Esophagus squamous epithelium (tissue), 4 donors: ENCODE measurements at regions not wholly inside any gene's neighbourhood (a gene's known extent, or its start where the extent isn't known, plus 50 kb on each side); places are given as distances from the start of the nearest gene placed in this dataset.

Source experiments
- CTCF ChIP-seq, 6 experiments: fragments of 450-650 bp in 4 of 6; fragments of 200-600 bp in 2 of 6; sonication (generic) in 2 of 6; IDR thresholded peaks; one replicate each; pipeline ENCODE4 v1.5.1; 2016 to 2019; ENCODE audit warnings: antibody characterized with exemption in 6 of 6, mild to moderate bottlenecking in 4 of 6, moderate library complexity in 4 of 6
- POLR2A ChIP-seq, 4 donors: fragments of 450-650 bp; IDR thresholded peaks; one replicate each; pipeline ENCODE4 v1.6.1; 2017; ENCODE audit warnings: antibody characterized with exemption in 4 of 4, mild to moderate bottlenecking in 4 of 4, moderate library complexity in 3 of 4

DNA sequence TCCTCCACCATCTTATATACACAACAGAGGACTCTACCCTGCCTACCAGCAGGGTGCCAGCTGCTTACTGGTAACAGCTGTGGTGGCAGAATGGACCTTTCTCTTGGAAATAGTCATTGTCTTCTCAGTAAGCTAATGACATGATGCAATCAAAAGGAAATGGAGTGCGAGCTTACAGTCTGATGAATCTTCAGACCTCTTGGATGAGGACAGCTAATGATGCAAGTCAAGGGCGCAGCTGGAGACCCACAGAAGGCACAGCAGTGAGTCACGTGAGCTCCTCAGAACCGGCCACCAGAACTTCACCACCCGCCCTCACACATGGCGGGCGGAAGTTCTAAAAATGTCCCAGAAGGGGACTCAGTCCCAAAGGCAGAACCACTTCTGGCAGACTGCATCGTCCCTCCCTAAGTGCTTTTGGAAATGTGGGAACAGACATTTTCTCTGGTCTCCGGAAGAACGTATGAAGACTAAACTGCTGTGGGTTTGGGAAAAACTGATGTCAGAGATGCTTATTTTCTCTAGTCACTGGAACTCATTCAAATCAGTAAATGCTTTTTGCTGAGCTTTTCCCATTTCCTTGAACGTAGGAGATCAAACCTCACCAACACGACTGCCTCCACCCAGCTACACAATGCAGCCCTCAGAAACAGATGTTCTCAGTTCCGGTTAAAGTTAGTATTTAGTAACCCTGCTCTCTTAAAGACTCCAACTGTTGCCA is 96.4 kb downstream of the FAS start:
- TF ChIP-seq CTCF (IDR thresholded peaks at IDR 0.05) = no peak
- no peak for TF ChIP-seq POLR2A (IDR thresholded peaks at IDR 0.05)
